Body of pancreas (tissue), 4 donors: ENCODE measurements at regions not wholly inside any gene's neighbourhood (a gene's known extent, or its start where the extent isn't known, plus 50 kb on each side); places are given as distances from the start of the nearest gene placed in this dataset.

ENCODE experiments used
- ATAC-seq: fragments of 150-250 bp; one replicate; pipeline ENCODE4 v1.9.1; 2016
- DNase-seq, 4 donors: peaks; one replicate each; pipeline ENCODE4 v3.0.0-alpha.2; 2019
- H3K27ac ChIP-seq, 4 donors: fragments of 200-600 bp; sonication (generic); 1 replicate in 3 of 4; 2 replicates in 1 of 4; pipeline versions ENCODE4 v1.5.1 to v1.6.1; 2016 to 2019; ENCODE audit warnings: mild to moderate bottlenecking in 1 of 4, mixed read lengths in 1 of 4, moderate library complexity in 1 of 4
- H3K27me3 ChIP-seq, 2 donors: fragments of 200-600 bp; sonication (generic); one replicate each; pipeline ENCODE4 v1.6.0; 2016; ENCODE audit warnings: mild to moderate bottlenecking in 1 of 2
- H3K36me3 ChIP-seq, 2 donors: fragments of 200-600 bp; sonication (generic); replicated peaks in 1 of 2; 2 replicates each; pipeline ENCODE4 v1.5.1; 2016; ENCODE audit warnings: low read depth in 2 of 2; ENCODE audit not compliant: insufficient read depth in 1 of 2
- H3K4me1 ChIP-seq: fragments of 200-600 bp; sonication (generic); one replicate; pipeline ENCODE4 v1.6.0; 2016
- H3K4me3 ChIP-seq, 2 donors: fragments of 200-600 bp; sonication (generic); 1 replicate in 1 of 2; 2 replicates in 1 of 2; pipeline ENCODE4 v1.5.1; 2016 to 2019
- H3K9me3 ChIP-seq, 3 donors: fragments of 200-600 bp; sonication (generic); 1 replicate in 2 of 3; 2 replicates in 1 of 3; pipeline ENCODE4 v1.5.1; 2016
- CTCF ChIP-seq, 7 experiments: fragments of 450-650 bp in 4 of 7; fragments of 200-600 bp in 3 of 7; sonication (generic) in 3 of 7; IDR thresholded peaks; one replicate each; pipeline ENCODE4 v1.5.1; 2016 to 2019; ENCODE audit warnings: antibody characterized with exemption in 7 of 7
- POLR2A ChIP-seq, 3 donors: fragments of 450-650 bp; IDR thresholded peaks; one replicate each; pipeline ENCODE4 v1.6.1; 2016; ENCODE audit warnings: antibody characterized with exemption in 3 of 3, mild to moderate bottlenecking in 2 of 3
- WGBS, 2 donors: methylation state at CpG; one replicate each; pipeline ENCODE4 v1.1.5; 2017; 5-methylcytosine and 5-hydroxymethylcytosine counted together
- intact Hi-C: fragments of 100-400 bp; cut with DNase I; formaldehyde crosslinking; loops from one replicate; pipeline ENCODE4 v1.15.1; 2023

GRCh38 chr4:35938936-35939335 lies 305.4 kb downstream of the ARAP2 start:
- no peaks in the 10 kb centered on the region for H3K27me3 ChIP-seq
- H3K9me3 ChIP-seq, result no peaks in the 10 kb centered on the region
- H3K4me3 ChIP-seq, result no peak overlapping the region
- H3K36me3 ChIP-seq, result no peaks in the 10 kb centered on the region
- intact Hi-C loops, result no loop called here
- 53 to 59% methylated on average over 3 of the region's 3 CpGs for WGBS, 2 donors
- no peak for DNase-seq
- no peaks in the 10 kb centered on the region for H3K4me1 ChIP-seq
- ATAC-seq, result no peak
- TF ChIP-seq POLR2A (IDR thresholded peaks at IDR 0.05) (no peak), CTCF (IDR thresholded peaks at IDR 0.05) (no peak)
- H3K27ac ChIP-seq, result no peak overlapping the region

- Histone ChIP-seq H3K9me3 (no peaks in the 10 kb centered on the region), H3K36me3 (no peaks in the 10 kb centered on the region), H3K4me3 (no peak overlapping the region), H3K27ac (no peak overlapping the region), H3K4me1 (no peaks in the 10 kb centered on the region), H3K27me3 (no peaks in the 10 kb centered on the region)
- DNase-seq (no peak), ATAC-seq (no peak)
- 42 to 58% methylated on average over 1 of the region's 1 CpG for WGBS, 2 donors
- intact Hi-C loops, result no loop called here
- TF ChIP-seq CTCF (IDR thresholded peaks at IDR 0.05), result no peak
- no peak for TF ChIP-seq POLR2A (IDR thresholded peaks at IDR 0.05)
Observed at GRCh38 chr4:35939751-35940150, 304.6 kb downstream of the ARAP2 start.

GRCh38 chr4:35942092-35942491 lies 302.2 kb downstream of the ARAP2 start:
- WGBS, 2 donors, result 67 to 82% methylated on average over 2 of the region's 2 CpGs
- ATAC-seq, result no peak
- H3K4me1 ChIP-seq, result no peaks in the 10 kb centered on the region
- H3K36me3 ChIP-seq, result no peaks in the 10 kb centered on the region
- TF ChIP-seq POLR2A (IDR thresholded peaks at IDR 0.05), result no peak
- TF ChIP-seq CTCF (IDR thresholded peaks at IDR 0.05), result no peak
- no peaks in the 10 kb centered on the region for H3K9me3 ChIP-seq
- intact Hi-C loops, result no loop called here
- no peak overlapping the region for H3K4me3 ChIP-seq
- H3K27ac ChIP-seq, result no peak overlapping the region
- no peak for DNase-seq
- H3K27me3 ChIP-seq, result no peaks in the 10 kb centered on the region

GRCh38 chr4:35943606-35944005 lies 300.7 kb downstream of the ARAP2 start:
- DNase-seq (no peak), ATAC-seq (no peak)
- intact Hi-C loops, result no loop called here
- Histone ChIP-seq H3K4me3 (no peak overlapping the region), H3K36me3 (no peaks in the 10 kb centered on the region), H3K27ac (no peak overlapping the region), H3K4me1 (no peaks in the 10 kb centered on the region), H3K27me3 (no peaks in the 10 kb centered on the region), H3K9me3 (no peaks in the 10 kb centered on the region)
- no peak for TF ChIP-seq CTCF (IDR thresholded peaks at IDR 0.05)
- no peak for TF ChIP-seq POLR2A (IDR thresholded peaks at IDR 0.05)

GRCh38 chr4:35948171-35948570 lies 296.1 kb downstream of the ARAP2 start:
- intact Hi-C loops, result no loop called here
- no peak overlapping the region for H3K4me3 ChIP-seq
- H3K9me3 ChIP-seq, result no peaks in the 10 kb centered on the region
- TF ChIP-seq POLR2A (IDR thresholded peaks at IDR 0.05) (no peak), CTCF (IDR thresholded peaks at IDR 0.05) (no peak)
- H3K4me1 ChIP-seq, result no peaks in the 10 kb centered on the region
- DNase-seq (no peak), ATAC-seq (no peak)
- WGBS, 2 donors, result 68 to 73% methylated on average over 2 of the region's 2 CpGs
- H3K27me3 ChIP-seq, result no peaks in the 10 kb centered on the region
- no peak overlapping the region for H3K27ac ChIP-seq
- no peaks in the 10 kb centered on the region for H3K36me3 ChIP-seq
